ENCODE measurements at regions not wholly inside any gene's neighbourhood (a gene's known extent, or its start where the extent isn't known, plus 50 kb on each side); places are given as distances from the start of the nearest gene placed in this dataset.

DNA sequence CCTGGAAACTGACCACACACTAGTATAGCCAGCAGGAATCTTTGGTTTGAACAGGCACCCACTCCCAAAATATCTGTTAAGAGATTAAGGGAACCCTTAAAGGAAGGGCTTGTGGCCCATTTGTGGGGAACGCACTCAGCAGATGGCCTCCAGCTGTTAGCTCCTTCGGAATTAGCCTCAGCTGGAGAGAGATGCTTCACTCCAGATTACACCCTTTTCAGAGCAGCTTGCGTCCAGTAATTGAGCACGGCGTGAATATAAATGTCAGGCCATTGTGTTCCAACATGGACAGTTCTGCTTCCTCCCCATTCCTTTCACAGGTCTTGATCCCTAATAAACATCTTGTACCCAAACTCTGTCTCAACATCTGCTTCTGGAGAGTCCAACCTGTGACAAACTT is 397.8 kb downstream of the SEC23A start:
- TF ChIP-seq PATZ1 (CRISPR knock-in tag; IDR thresholded peaks at IDR 0.05; ENCODE audit: borderline replicate concordance) (no peak), ARNTL (CRISPR knock-in tag; IDR thresholded peaks at IDR 0.05; ENCODE audit: borderline replicate concordance, low read depth) (no peak), ZNF8 (CRISPR knock-in tag; IDR thresholded peaks at IDR 0.05) (no peak), TOX (CRISPR knock-in tag; IDR thresholded peaks at IDR 0.05; ENCODE audit: borderline replicate concordance) (no peak), RARB (CRISPR knock-in tag; IDR thresholded peaks at IDR 0.05) (no peak), OSR1 (CRISPR knock-in tag; IDR thresholded peaks at IDR 0.05) (no peak), ESRRG (CRISPR knock-in tag; IDR thresholded peaks at IDR 0.05) (no peak), ZFP30 (CRISPR knock-in tag; IDR thresholded peaks at IDR 0.05) (no peak), POU6F1 (CRISPR knock-in tag; IDR thresholded peaks at IDR 0.05; ENCODE audit: borderline replicate concordance, low read depth) (no peak), TSHZ2 (CRISPR knock-in tag; IDR thresholded peaks at IDR 0.05) (no peak), GLIS3 (CRISPR knock-in tag; IDR thresholded peaks at IDR 0.05) (no peak), PPARA (CRISPR knock-in tag; IDR thresholded peaks at IDR 0.05; ENCODE audit: borderline replicate concordance) (no peak)

Data from SK-N-SH treated with all-trans-retinoic acid at 6 μM for 48 hours (cell line).